ENCODE measurements at regions not wholly inside any gene's neighbourhood (a gene's known extent, or its start where the extent isn't known, plus 50 kb on each side); places are given as distances from the start of the nearest gene placed in this dataset.

DNA sequence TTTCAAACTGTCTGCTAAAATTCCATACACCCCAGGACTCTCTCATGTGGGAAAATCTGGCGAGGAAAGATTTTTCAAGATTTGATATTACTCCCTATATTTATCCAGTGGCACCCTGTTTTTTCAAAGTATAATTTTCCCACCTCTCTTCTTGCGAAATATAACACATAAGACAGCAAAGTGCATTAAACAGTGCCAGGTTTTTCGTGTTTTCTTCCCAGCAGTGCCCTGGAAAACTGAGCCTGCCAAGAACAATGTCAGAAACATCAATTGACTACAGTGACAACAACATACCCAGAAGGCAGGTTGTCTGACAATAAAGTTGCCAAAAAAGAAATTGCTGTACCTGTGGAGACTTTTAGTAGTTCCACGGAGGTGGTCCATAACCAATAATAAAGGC, 545.0 kb upstream of the ZNF608 start:
- WGBS: 55% methylated on average over 4 of the region's 4 CpGs
- DNase-seq (ENCODE audit: low spot score): no peak

DNA sequence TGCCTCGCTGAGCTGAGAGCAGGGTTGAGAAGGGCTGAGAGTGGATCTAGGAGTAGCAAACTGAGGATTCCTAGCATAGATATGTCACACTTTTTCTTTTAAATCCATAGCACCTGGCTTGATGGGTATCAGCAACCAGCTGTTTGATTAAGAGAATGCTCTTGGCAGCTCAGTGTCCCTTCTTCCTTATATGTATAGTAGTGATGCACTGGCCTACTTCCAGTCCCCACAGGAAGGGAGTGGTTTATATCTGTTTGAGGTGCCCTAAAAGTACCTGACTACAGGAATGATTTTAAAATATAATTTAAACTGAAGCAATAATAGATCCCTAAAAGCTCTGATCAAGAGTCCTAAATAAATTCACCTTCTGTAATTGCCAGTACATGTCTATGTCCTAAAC, 546.8 kb upstream of the ZNF608 start:
- H3K36me3 ChIP-seq (ENCODE audit: control insufficient read depth in 4 of 4, insufficient read depth in 3 of 4, low read depth in 1 of 4, low read length in 3 of 4): no peaks in the 10 kb centered on the region
- no peak overlapping the region for H3K27ac ChIP-seq (ENCODE audit: low read depth in 1 of 2, low read length in 2 of 2)
- TF ChIP-seq, protein P1, sequence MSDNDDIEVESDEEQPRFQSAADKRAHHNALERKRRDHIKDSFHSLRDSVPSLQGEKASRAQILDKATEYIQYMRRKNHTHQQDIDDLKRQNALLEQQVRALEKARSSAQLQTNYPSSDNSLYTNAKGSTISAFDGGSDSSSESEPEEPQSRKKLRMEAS (IDR thresholded peaks at IDR 0.05): no peak
- TF ChIP-seq SP1 (IDR thresholded peaks at IDR 0.05) (no peak), RAD21 (IDR thresholded peaks at IDR 0.05) (no peak), HNF4G (IDR thresholded peaks at IDR 0.05) (no peak), YY1 (IDR thresholded peaks at IDR 0.05) (no peak), JUND (IDR thresholded peaks at IDR 0.05) (no peak), TAF1 (conservative IDR thresholded peaks at IDR 0.05) (no peak), HNF4A (conservative IDR thresholded peaks at IDR 0.05) (no peak), FOXA1 (IDR thresholded peaks at IDR 0.05) (no peak), EGR1 (IDR thresholded peaks at IDR 0.05; ENCODE audit: low read depth in 2 of 2) (no peak)
- TF ChIP-seq, protein P2, sequence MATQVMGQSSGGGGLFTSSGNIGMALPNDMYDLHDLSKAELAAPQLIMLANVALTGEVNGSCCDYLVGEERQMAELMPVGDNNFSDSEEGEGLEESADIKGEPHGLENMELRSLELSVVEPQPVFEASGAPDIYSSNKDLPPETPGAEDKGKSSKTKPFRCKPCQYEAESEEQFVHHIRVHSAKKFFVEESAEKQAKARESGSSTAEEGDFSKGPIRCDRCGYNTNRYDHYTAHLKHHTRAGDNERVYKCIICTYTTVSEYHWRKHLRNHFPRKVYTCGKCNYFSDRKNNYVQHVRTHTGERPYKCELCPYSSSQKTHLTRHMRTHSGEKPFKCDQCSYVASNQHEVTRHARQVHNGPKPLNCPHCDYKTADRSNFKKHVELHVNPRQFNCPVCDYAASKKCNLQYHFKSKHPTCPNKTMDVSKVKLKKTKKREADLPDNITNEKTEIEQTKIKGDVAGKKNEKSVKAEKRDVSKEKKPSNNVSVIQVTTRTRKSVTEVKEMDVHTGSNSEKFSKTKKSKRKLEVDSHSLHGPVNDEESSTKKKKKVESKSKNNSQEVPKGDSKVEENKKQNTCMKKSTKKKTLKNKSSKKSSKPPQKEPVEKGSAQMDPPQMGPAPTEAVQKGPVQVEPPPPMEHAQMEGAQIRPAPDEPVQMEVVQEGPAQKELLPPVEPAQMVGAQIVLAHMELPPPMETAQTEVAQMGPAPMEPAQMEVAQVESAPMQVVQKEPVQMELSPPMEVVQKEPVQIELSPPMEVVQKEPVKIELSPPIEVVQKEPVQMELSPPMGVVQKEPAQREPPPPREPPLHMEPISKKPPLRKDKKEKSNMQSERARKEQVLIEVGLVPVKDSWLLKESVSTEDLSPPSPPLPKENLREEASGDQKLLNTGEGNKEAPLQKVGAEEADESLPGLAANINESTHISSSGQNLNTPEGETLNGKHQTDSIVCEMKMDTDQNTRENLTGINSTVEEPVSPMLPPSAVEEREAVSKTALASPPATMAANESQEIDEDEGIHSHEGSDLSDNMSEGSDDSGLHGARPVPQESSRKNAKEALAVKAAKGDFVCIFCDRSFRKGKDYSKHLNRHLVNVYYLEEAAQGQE (IDR thresholded peaks at IDR 0.05): no peak
- TF ChIP-seq, protein P3, sequence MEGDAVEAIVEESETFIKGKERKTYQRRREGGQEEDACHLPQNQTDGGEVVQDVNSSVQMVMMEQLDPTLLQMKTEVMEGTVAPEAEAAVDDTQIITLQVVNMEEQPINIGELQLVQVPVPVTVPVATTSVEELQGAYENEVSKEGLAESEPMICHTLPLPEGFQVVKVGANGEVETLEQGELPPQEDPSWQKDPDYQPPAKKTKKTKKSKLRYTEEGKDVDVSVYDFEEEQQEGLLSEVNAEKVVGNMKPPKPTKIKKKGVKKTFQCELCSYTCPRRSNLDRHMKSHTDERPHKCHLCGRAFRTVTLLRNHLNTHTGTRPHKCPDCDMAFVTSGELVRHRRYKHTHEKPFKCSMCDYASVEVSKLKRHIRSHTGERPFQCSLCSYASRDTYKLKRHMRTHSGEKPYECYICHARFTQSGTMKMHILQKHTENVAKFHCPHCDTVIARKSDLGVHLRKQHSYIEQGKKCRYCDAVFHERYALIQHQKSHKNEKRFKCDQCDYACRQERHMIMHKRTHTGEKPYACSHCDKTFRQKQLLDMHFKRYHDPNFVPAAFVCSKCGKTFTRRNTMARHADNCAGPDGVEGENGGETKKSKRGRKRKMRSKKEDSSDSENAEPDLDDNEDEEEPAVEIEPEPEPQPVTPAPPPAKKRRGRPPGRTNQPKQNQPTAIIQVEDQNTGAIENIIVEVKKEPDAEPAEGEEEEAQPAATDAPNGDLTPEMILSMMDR (IDR thresholded peaks at IDR 0.05; ENCODE audit: low read depth, low read length, missing input control): no peak
- TF ChIP-seq, protein P4, sequence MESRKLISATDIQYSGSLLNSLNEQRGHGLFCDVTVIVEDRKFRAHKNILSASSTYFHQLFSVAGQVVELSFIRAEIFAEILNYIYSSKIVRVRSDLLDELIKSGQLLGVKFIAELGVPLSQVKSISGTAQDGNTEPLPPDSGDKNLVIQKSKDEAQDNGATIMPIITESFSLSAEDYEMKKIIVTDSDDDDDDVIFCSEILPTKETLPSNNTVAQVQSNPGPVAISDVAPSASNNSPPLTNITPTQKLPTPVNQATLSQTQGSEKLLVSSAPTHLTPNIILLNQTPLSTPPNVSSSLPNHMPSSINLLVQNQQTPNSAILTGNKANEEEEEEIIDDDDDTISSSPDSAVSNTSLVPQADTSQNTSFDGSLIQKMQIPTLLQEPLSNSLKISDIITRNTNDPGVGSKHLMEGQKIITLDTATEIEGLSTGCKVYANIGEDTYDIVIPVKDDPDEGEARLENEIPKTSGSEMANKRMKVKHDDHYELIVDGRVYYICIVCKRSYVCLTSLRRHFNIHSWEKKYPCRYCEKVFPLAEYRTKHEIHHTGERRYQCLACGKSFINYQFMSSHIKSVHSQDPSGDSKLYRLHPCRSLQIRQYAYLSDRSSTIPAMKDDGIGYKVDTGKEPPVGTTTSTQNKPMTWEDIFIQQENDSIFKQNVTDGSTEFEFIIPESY (IDR thresholded peaks at IDR 0.05): no peak
- TF ChIP-seq, protein P5, sequence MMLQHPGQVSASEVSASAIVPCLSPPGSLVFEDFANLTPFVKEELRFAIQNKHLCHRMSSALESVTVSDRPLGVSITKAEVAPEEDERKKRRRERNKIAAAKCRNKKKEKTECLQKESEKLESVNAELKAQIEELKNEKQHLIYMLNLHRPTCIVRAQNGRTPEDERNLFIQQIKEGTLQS (IDR thresholded peaks at IDR 0.05): no peak
- H3K27me3 ChIP-seq (ENCODE audit: control insufficient read depth in 4 of 4, insufficient read depth in 4 of 4, low read length in 3 of 4): no peaks in the 10 kb centered on the region
- WGBS: 85% methylated on average over 1 of the region's 1 CpG
- H3K9ac ChIP-seq (ENCODE audit: low read depth in 1 of 2, low read length in 2 of 2): no peak overlapping the region
- H3K4me1 ChIP-seq (ENCODE audit: control insufficient read depth in 4 of 4, insufficient read depth in 4 of 4, low read length in 3 of 4): peaks cover 6 to 25% (median 9%) of the 10 kb centered on the region in 4 donors
- no peak for DNase-seq (ENCODE audit: low spot score)
- H3K9me3 ChIP-seq (ENCODE audit: control insufficient read depth in 4 of 4, low read length in 3 of 4): no peaks in the 10 kb centered on the region
- H3K4me3 ChIP-seq (ENCODE audit: low read depth in 1 of 3, low read length in 3 of 3): no peak overlapping the region

More for the DNA sequence above, 545.0 kb upstream of the ZNF608 start:
- no peaks in the 10 kb centered on the region for H3K9me3 ChIP-seq (ENCODE audit: control insufficient read depth in 4 of 4, low read length in 3 of 4)
- H3K27ac ChIP-seq (ENCODE audit: low read depth in 1 of 2, low read length in 2 of 2): no peak overlapping the region
- no peaks in the 10 kb centered on the region for H3K36me3 ChIP-seq (ENCODE audit: control insufficient read depth in 4 of 4, insufficient read depth in 3 of 4, low read depth in 1 of 4, low read length in 3 of 4)
- H3K27me3 ChIP-seq (ENCODE audit: control insufficient read depth in 4 of 4, insufficient read depth in 4 of 4, low read length in 3 of 4): no peaks in the 10 kb centered on the region
- no peak overlapping the region for H3K4me3 ChIP-seq (ENCODE audit: low read depth in 1 of 3, low read length in 3 of 3)
- peaks cover 6 to 25% (median 9%) of the 10 kb centered on the region in 4 donors for H3K4me1 ChIP-seq (ENCODE audit: control insufficient read depth in 4 of 4, insufficient read depth in 4 of 4, low read length in 3 of 4)
- TF ChIP-seq FOXA2 (IDR thresholded peaks at IDR 0.05): peak; percentile 14
- no peak for TF ChIP-seq SP1 (IDR thresholded peaks at IDR 0.05)
- TF ChIP-seq RXRA (IDR thresholded peaks at IDR 0.05): peak in 1 of 2 donors; percentile 59
- TF ChIP-seq GABPA (IDR thresholded peaks at IDR 0.05 in 1 of 2, conservative IDR thresholded peaks at IDR 0.05 in 1 of 2): no peak
- TF ChIP-seq, protein P5 (IDR thresholded peaks at IDR 0.05): no peak
- no peak for TF ChIP-seq NR2F2 (IDR thresholded peaks at IDR 0.05)
- TF ChIP-seq, protein P4 (IDR thresholded peaks at IDR 0.05): peak; percentile 31
- no peak for TF ChIP-seq YY1 (IDR thresholded peaks at IDR 0.05)
- TF ChIP-seq, protein P1 (IDR thresholded peaks at IDR 0.05): no peak
- TF ChIP-seq HNF4A (conservative IDR thresholded peaks at IDR 0.05): peak; percentile 7 to 46
- no peak for TF ChIP-seq TAF1 (conservative IDR thresholded peaks at IDR 0.05)
- peak in 1 of 2 donors; percentile 9 for TF ChIP-seq JUND (IDR thresholded peaks at IDR 0.05)
- peak in 1 of 2 donors; percentile 42 for TF ChIP-seq RAD21 (IDR thresholded peaks at IDR 0.05)
- TF ChIP-seq FOXA1 (IDR thresholded peaks at IDR 0.05): no peak
- no peak overlapping the region for H3K9ac ChIP-seq (ENCODE audit: low read depth in 1 of 2, low read length in 2 of 2)

All from liver (tissue), 8 donors.